GM23338 (cell line): ENCODE measurements at regions not wholly inside any gene's neighbourhood (a gene's known extent, or its start where the extent isn't known, plus 50 kb on each side); places are given as distances from the start of the nearest gene placed in this dataset.

Experiments
- ATAC-seq: fragments of 200-7000 bp; cut with Tn5 transposase; 3 replicates; pipeline ENCODE4 v1.9.1; 2020
- DNase-seq: peaks from one replicate; pipeline ENCODE4 v3.0.0-alpha.2; 2015; ENCODE audit warnings: low spot score
- H2AFZ ChIP-seq: fragments of 200-600 bp; sonication (generic); 2 replicates; pipeline ENCODE4 v1.8.0; 2016; ENCODE audit warnings: antibody characterized with exemption, mild to moderate bottlenecking, moderate library complexity
- H3F3A ChIP-seq: fragments of 200-600 bp; sonication (generic); replicated peaks from 2 replicates; pipeline ENCODE4 v1.8.0; 2017; ENCODE audit warnings: antibody characterized with exemption, mixed run types, low read depth
- H3K27ac ChIP-seq: fragments of 200-600 bp; sonication (generic); 2 replicates; pipeline ENCODE4 v1.6.1; 2016; ENCODE audit warnings: low read depth
- H3K27me3 ChIP-seq: fragments of 200-600 bp; sonication (generic); 2 replicates; pipeline ENCODE4 v1.8.0; 2016; ENCODE audit warnings: mild to moderate bottlenecking, mixed run types, moderate library complexity; ENCODE audit not compliant: insufficient read depth
- H3K36me3 ChIP-seq: fragments of 200-600 bp; sonication (generic); 2 replicates; pipeline ENCODE4 v1.8.0; 2016; ENCODE audit warnings: mild to moderate bottlenecking; ENCODE audit not compliant: insufficient read depth
- H3K4me1 ChIP-seq: fragments of 200-600 bp; sonication (generic); 2 replicates; pipeline ENCODE4 v1.8.0; 2016; ENCODE audit warnings: mild to moderate bottlenecking, moderate library complexity; ENCODE audit not compliant: insufficient read depth
- H3K4me2 ChIP-seq: fragments of 200-600 bp; sonication (generic); 2 replicates; pipeline ENCODE4 v1.7.1; 2017; ENCODE audit warnings: mixed run types
- H3K4me3 ChIP-seq: fragments of 200-600 bp; sonication (generic); 2 replicates; pipeline ENCODE4 v1.6.1; 2016; ENCODE audit warnings: mixed run types
- H3K79me2 ChIP-seq: fragments of 200-600 bp; sonication (generic); replicated peaks from 2 replicates; pipeline ENCODE4 v1.8.0; 2017; ENCODE audit warnings: mild to moderate bottlenecking; ENCODE audit not compliant: insufficient read depth
- H3K9me2 ChIP-seq: fragments of 200-600 bp; sonication (generic); 2 replicates; pipeline ENCODE4 v1.8.0; 2017; ENCODE audit not compliant: insufficient read depth
- H4K20me1 ChIP-seq: fragments of 200-600 bp; sonication (generic); replicated peaks from 2 replicates; pipeline ENCODE4 v1.8.0; 2017; ENCODE audit warnings: mild to moderate bottlenecking; ENCODE audit not compliant: insufficient read depth
- H3K27ac Mint-ChIP-seq: 2 replicates; pipeline ENCODE4 v1.8.0; 2020; ENCODE audit warnings: inconsistent platforms, mild to moderate bottlenecking, moderate library complexity, mixed read lengths
- H3K27me3 Mint-ChIP-seq: 3 replicates; pipeline ENCODE4 v1.8.0; 2022; ENCODE audit warnings: low read depth, mild to moderate bottlenecking, moderate library complexity, mixed read lengths, inconsistent platforms; ENCODE audit not compliant: insufficient read depth, poor library complexity
- H3K36me3 Mint-ChIP-seq: 3 replicates; pipeline ENCODE4 v1.8.0; 2021; ENCODE audit warnings: low read depth, mild to moderate bottlenecking, inconsistent platforms, moderate library complexity, mixed read lengths
- H3K4me1 Mint-ChIP-seq: 3 replicates; pipeline ENCODE4 v1.8.0; 2020; ENCODE audit warnings: mild to moderate bottlenecking, inconsistent platforms, mixed read lengths
- H3K4me3 Mint-ChIP-seq: 3 replicates; pipeline ENCODE4 v1.8.0; 2021; ENCODE audit warnings: moderate library complexity, mild to moderate bottlenecking, inconsistent platforms, mixed read lengths
- H3K9me3 Mint-ChIP-seq: 3 replicates; pipeline ENCODE4 v1.8.0; 2020; ENCODE audit warnings: moderate library complexity, mild to moderate bottlenecking, inconsistent platforms, mixed read lengths
- NANOG ChIP-seq: IDR thresholded peaks from 2 replicates; pipeline ENCODE4 v1.6.1; 2016; ENCODE audit warnings: antibody characterized with exemption, borderline replicate concordance
- POLR2AphosphoS5 ChIP-seq: IDR thresholded peaks from 2 replicates; pipeline ENCODE4 v1.6.1; 2016; ENCODE audit warnings: antibody characterized with exemption, low read depth
- STAT1 ChIP-seq: IDR thresholded peaks from one replicate; pipeline ENCODE4 v1.6.1; 2016; ENCODE audit warnings: antibody characterized with exemption; ENCODE audit not compliant: unreplicated experiment
- TF ChIP-seq, protein P1 (sequence below): IDR thresholded peaks from one replicate; pipeline ENCODE4 v1.6.1; 2018; ENCODE audit warnings: antibody characterized with exemption; ENCODE audit not compliant: unreplicated experiment
- TF ChIP-seq, protein P2 (sequence below): fragments of 250-450 bp; sonication (Bioruptor Pico); IDR thresholded peaks from 2 replicates; pipeline ENCODE4 v1.5.0; 2020; ENCODE audit warnings: mild to moderate bottlenecking, moderate library complexity
- TF ChIP-seq, protein P3 (sequence below), 2 experiments: fragments of 200-600 bp in 1 of 2; sonication (generic) in 1 of 2; conservative IDR thresholded peaks; 2 replicates each; pipeline versions ENCODE4 v1.5.1 to v1.6.1; 2016 to 2017; ENCODE audit warnings: antibody characterized with exemption in 2 of 2, low read depth in 2 of 2, mild to moderate bottlenecking in 2 of 2, moderate library complexity in 1 of 2

DNA sequence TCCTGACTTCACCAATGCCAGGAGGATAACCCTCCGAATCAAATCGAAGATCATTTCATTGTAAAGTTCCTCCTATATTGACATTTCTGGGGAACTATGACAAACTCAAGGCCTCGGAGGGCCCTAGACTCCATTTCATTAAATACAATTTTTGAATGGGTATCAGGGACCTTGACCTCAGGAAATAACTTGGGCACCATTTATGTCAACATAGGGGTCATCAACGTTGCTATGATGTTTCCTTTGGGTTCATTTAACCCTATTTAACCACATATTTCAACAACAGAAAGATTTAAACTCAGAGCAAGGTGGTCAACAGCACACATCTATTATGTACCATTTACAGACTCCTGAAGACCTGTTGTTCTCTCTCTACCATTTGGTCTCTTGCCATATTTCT, 395.1 kb downstream of the TRIML1 start (continued):
- TF ChIP-seq, protein P1, sequence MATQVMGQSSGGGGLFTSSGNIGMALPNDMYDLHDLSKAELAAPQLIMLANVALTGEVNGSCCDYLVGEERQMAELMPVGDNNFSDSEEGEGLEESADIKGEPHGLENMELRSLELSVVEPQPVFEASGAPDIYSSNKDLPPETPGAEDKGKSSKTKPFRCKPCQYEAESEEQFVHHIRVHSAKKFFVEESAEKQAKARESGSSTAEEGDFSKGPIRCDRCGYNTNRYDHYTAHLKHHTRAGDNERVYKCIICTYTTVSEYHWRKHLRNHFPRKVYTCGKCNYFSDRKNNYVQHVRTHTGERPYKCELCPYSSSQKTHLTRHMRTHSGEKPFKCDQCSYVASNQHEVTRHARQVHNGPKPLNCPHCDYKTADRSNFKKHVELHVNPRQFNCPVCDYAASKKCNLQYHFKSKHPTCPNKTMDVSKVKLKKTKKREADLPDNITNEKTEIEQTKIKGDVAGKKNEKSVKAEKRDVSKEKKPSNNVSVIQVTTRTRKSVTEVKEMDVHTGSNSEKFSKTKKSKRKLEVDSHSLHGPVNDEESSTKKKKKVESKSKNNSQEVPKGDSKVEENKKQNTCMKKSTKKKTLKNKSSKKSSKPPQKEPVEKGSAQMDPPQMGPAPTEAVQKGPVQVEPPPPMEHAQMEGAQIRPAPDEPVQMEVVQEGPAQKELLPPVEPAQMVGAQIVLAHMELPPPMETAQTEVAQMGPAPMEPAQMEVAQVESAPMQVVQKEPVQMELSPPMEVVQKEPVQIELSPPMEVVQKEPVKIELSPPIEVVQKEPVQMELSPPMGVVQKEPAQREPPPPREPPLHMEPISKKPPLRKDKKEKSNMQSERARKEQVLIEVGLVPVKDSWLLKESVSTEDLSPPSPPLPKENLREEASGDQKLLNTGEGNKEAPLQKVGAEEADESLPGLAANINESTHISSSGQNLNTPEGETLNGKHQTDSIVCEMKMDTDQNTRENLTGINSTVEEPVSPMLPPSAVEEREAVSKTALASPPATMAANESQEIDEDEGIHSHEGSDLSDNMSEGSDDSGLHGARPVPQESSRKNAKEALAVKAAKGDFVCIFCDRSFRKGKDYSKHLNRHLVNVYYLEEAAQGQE: no peak
- no peak for TF ChIP-seq STAT1
- TF ChIP-seq POLR2AphosphoS5: no peak
- TF ChIP-seq, protein P2, sequence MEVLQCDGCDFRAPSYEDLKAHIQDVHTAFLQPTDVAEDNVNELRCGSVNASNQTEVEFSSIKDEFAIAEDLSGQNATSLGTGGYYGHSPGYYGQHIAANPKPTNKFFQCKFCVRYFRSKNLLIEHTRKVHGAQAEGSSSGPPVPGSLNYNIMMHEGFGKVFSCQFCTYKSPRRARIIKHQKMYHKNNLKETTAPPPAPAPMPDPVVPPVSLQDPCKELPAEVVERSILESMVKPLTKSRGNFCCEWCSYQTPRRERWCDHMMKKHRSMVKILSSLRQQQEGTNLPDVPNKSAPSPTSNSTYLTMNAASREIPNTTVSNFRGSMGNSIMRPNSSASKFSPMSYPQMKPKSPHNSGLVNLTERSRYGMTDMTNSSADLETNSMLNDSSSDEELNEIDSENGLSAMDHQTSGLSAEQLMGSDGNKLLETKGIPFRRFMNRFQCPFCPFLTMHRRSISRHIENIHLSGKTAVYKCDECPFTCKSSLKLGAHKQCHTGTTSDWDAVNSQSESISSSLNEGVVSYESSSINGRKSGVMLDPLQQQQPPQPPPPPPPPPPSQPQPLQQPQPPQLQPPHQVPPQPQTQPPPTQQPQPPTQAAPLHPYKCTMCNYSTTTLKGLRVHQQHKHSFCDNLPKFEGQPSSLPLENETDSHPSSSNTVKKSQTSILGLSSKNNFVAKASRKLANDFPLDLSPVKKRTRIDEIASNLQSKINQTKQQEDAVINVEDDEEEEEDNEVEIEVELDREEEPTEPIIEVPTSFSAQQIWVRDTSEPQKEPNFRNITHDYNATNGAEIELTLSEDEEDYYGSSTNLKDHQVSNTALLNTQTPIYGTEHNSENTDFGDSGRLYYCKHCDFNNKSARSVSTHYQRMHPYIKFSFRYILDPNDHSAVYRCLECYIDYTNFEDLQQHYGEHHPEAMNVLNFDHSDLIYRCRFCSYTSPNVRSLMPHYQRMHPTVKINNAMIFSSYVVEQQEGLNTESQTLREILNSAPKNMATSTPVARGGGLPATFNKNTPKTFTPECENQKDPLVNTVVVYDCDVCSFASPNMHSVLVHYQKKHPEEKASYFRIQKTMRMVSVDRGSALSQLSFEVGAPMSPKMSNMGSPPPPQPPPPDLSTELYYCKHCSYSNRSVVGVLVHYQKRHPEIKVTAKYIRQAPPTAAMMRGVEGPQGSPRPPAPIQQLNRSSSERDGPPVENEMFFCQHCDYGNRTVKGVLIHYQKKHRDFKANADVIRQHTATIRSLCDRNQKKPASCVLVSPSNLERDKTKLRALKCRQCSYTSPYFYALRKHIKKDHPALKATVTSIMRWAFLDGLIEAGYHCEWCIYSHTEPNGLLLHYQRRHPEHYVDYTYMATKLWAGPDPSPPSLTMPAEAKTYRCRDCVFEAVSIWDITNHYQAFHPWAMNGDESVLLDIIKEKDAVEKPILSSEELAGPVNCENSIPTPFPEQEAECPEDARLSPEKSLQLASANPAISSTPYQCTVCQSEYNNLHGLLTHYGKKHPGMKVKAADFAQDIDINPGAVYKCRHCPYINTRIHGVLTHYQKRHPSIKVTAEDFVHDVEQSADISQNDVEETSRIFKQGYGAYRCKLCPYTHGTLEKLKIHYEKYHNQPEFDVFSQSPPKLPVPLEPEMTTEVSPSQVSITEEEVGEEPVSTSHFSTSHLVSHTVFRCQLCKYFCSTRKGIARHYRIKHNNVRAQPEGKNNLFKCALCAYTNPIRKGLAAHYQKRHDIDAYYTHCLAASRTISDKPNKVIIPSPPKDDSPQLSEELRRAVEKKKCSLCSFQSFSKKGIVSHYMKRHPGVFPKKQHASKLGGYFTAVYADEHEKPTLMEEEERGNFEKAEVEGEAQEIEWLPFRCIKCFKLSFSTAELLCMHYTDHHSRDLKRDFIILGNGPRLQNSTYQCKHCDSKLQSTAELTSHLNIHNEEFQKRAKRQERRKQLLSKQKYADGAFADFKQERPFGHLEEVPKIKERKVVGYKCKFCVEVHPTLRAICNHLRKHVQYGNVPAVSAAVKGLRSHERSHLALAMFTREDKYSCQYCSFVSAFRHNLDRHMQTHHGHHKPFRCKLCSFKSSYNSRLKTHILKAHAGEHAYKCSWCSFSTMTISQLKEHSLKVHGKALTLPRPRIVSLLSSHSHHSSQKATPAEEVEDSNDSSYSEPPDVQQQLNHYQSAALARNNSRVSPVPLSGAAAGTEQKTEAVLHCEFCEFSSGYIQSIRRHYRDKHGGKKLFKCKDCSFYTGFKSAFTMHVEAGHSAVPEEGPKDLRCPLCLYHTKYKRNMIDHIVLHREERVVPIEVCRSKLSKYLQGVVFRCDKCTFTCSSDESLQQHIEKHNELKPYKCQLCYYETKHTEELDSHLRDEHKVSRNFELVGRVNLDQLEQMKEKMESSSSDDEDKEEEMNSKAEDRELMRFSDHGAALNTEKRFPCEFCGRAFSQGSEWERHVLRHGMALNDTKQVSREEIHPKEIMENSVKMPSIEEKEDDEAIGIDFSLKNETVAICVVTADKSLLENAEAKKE (CRISPR knock-in tag): no peak

DNA sequence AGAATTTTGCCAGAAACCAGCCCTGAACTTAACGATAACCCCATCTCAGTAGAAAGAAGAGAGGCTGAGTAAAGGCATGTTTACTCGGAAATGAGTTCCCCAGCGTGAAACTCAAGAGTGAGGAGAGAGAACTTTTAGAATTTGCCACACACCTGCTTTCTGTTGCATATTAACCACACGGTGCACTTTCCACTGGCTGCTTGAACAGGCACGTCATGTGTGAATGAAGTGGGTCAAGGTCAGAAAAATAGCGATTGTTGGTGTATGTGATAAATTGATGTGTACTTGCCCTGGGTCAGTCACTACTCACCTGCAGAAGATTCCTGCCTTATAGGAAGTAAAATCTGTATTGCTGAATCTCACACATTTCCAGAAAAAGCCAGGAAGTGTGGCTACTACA, 395.7 kb downstream of the TRIML1 start:
- no peak overlapping the region for H3K27ac Mint-ChIP-seq
- no peak for TF ChIP-seq NANOG
- TF ChIP-seq, protein P3, sequence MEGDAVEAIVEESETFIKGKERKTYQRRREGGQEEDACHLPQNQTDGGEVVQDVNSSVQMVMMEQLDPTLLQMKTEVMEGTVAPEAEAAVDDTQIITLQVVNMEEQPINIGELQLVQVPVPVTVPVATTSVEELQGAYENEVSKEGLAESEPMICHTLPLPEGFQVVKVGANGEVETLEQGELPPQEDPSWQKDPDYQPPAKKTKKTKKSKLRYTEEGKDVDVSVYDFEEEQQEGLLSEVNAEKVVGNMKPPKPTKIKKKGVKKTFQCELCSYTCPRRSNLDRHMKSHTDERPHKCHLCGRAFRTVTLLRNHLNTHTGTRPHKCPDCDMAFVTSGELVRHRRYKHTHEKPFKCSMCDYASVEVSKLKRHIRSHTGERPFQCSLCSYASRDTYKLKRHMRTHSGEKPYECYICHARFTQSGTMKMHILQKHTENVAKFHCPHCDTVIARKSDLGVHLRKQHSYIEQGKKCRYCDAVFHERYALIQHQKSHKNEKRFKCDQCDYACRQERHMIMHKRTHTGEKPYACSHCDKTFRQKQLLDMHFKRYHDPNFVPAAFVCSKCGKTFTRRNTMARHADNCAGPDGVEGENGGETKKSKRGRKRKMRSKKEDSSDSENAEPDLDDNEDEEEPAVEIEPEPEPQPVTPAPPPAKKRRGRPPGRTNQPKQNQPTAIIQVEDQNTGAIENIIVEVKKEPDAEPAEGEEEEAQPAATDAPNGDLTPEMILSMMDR (conservative IDR thresholded peaks at IDR 0.05; ENCODE audit: low read depth in 2 of 2): no peak

More for the DNA sequence above, 395.7 kb downstream of the TRIML1 start:
- Mint-ChIP-seq H3K27me3 (peaks cover 3% of the 10 kb centered on the region), H3K4me1 (no peaks in the 10 kb centered on the region), H3K36me3 (peaks cover 11% of the 10 kb centered on the region; the same call in 1 of the 3 replicates), H3K4me3 (no peak overlapping the region), H3K9me3 (peaks cover 17% of the 10 kb centered on the region)
- Histone ChIP-seq H3K36me3 (peaks cover 3% of the 10 kb centered on the region; the same call in 1 of the 2 replicates), H3K4me3 (no peak overlapping the region), H3K79me2 (no peaks in the 10 kb centered on the region), H4K20me1 (no peaks in the 10 kb centered on the region), H3K9me2 (no peaks in the 10 kb centered on the region), H3K27ac (no peak overlapping the region), H3F3A (no peaks in the 10 kb centered on the region), H3K4me2 (no peak overlapping the region), H3K27me3 (no peaks in the 10 kb centered on the region), H2AFZ (no peak overlapping the region), H3K4me1 (no peaks in the 10 kb centered on the region)
- no peak for DNase-seq
- ATAC-seq: no peak
